GM12878 (cell line): ENCODE measurements at regions not wholly inside any gene's neighbourhood (a gene's known extent, or its start where the extent isn't known, plus 50 kb on each side); places are given as distances from the start of the nearest gene placed in this dataset.

Source experiments
- ATAC-seq: fragments of 200-7000 bp; cut with Tn5 transposase; 3 replicates; pipeline ENCODE4 v1.9.1; 2020; ENCODE audit warnings: mild to moderate bottlenecking, moderate library complexity
- BruUV-seq: library from RNA; stranded (reverse); fragments of 400-500 nt; replicated peaks from 2 replicates; lab custom pipeline; 2021; lab: Mats Ljungman, UMichigan
- CTCF ChIA-PET: fragments of 300-600 bp; sonication (Branson Sonifier 250); formaldehyde crosslinking; extraction: SDS; loops from one replicate; lab custom pipeline; 2021; ENCODE audit warnings: inconsistent platforms; lab: Yijun Ruan, JAX
- POLR2A ChIA-PET: fragments of 350-600 bp; formaldehyde crosslinking; extraction: SDS; loops from one replicate; lab custom pipeline; 2021; ENCODE audit warnings: inconsistent platforms; lab: Charles Lee
- RAD21 ChIA-PET: fragments of 300-600 bp; sonication (Branson Sonifier 250); formaldehyde crosslinking; loops from one replicate; lab custom pipeline; 2023; ENCODE audit warnings: antibody characterized with exemption; ENCODE audit not compliant: unreplicated experiment; lab: Charles Lee
- SMC1A ChIA-PET: fragments of 300-600 bp; sonication (Branson Sonifier 250); formaldehyde crosslinking; loops from one replicate; lab custom pipeline; 2023; ENCODE audit not compliant: unreplicated experiment, uncharacterized antibody; lab: Charles Lee
- DNase-seq: peaks from one replicate; pipeline ENCODE4 v3.0.0-alpha.2; 2011; ENCODE audit warnings: low read depth, low spot score
- FAIRE-seq: peaks from 3 replicates; lab custom pipeline; 2011; peaks lifted over from hg19 to GRCh38; lab: Jason Lieb, UNC
- H2AFZ ChIP-seq: 2 replicates; pipeline ENCODE4 v1.6.0; 2011; ENCODE audit warnings: low read depth, low read length, control low read depth; ENCODE audit not compliant: control insufficient read depth
- H3K27ac ChIP-seq: 2 replicates; pipeline ENCODE4 v1.5.1; 2011; ENCODE audit warnings: control low read depth; ENCODE audit not compliant: control insufficient read depth, insufficient read depth
- H3K27me3 ChIP-seq, 2 experiments: replicated peaks in 1 of 2; 2 replicates each; pipeline versions ENCODE4 v1.6.0 to v1.6.1; 2011; ENCODE audit warnings: low read length in 1 of 2; ENCODE audit not compliant: control insufficient read depth in 2 of 2, insufficient read depth in 2 of 2
- H3K36me3 ChIP-seq, 2 experiments: 2 replicates each; pipeline ENCODE4 v1.5.1; 2011; ENCODE audit warnings: low read length in 1 of 2; ENCODE audit not compliant: control insufficient read depth in 2 of 2, insufficient read depth in 2 of 2
- H3K4me1 ChIP-seq: 2 replicates; pipeline ENCODE4 v1.6.1; 2011; ENCODE audit warnings: mild to moderate bottlenecking, low read length, moderate library complexity, mixed read lengths; ENCODE audit not compliant: control insufficient read depth, insufficient read depth
- H3K4me2 ChIP-seq: 2 replicates; pipeline ENCODE4 v1.6.0; 2011; ENCODE audit warnings: control low read depth; ENCODE audit not compliant: control insufficient read depth, insufficient read depth
- H3K4me3 ChIP-seq: fragments of 200-600 bp; sonication (generic); 2 replicates; pipeline ENCODE4 v1.5.1; 2016
- H3K79me2 ChIP-seq: 2 replicates; pipeline ENCODE4 v1.6.0; 2011; ENCODE audit warnings: low read length; ENCODE audit not compliant: control insufficient read depth, insufficient read depth
- H3K9ac ChIP-seq: 2 replicates; pipeline ENCODE4 v1.8.0; 2011; ENCODE audit warnings: low read length, control low read depth, mixed read lengths; ENCODE audit not compliant: control insufficient read depth, insufficient read depth
- H3K9me3 ChIP-seq: replicated peaks from 3 replicates; pipeline ENCODE4 v1.5.1; 2011; ENCODE audit warnings: mild to moderate bottlenecking, low read length; ENCODE audit not compliant: control insufficient read depth, insufficient read depth
- H4K20me1 ChIP-seq: 2 replicates; pipeline ENCODE4 v1.6.0; 2011; ENCODE audit not compliant: control insufficient read depth, insufficient read depth
- ATF3 ChIP-seq: IDR thresholded peaks from 2 replicates; pipeline ENCODE4 v1.6.1; 2011; ENCODE audit warnings: low read depth, mild to moderate bottlenecking, low read length, moderate library complexity, borderline replicate concordance; ENCODE audit errors: extremely low read depth
- BRCA1 ChIP-seq: IDR thresholded peaks from 2 replicates; pipeline ENCODE4 v1.6.1; 2011; ENCODE audit warnings: low read depth, low read length, improper control_type of control experiment
- GABPA ChIP-seq: IDR thresholded peaks from 2 replicates; pipeline ENCODE4 v1.6.1; 2014; ENCODE audit warnings: antibody characterized with exemption, low read depth, mild to moderate bottlenecking, inconsistent platforms
- HSF1 ChIP-seq: fragments of 150-350 bp; IDR thresholded peaks from 2 replicates; pipeline ENCODE4 v1.6.1; 2014; ENCODE audit warnings: mild to moderate bottlenecking, low read depth, low read length
- JUND ChIP-seq: IDR thresholded peaks from 2 replicates; pipeline ENCODE4 v1.6.1; 2012; ENCODE audit warnings: low read depth, mild to moderate bottlenecking, low read length, improper control_type of control experiment, moderate library complexity
- NKRF ChIP-seq: fragments of 450-650 bp; conservative IDR thresholded peaks from 2 replicates; pipeline ENCODE4 v1.6.1; 2017; ENCODE audit warnings: mild to moderate bottlenecking, moderate library complexity
- NR2C1 ChIP-seq: fragments of 450-650 bp; IDR thresholded peaks from 2 replicates; pipeline ENCODE4 v1.6.1; 2017; ENCODE audit warnings: antibody characterized with exemption, mild to moderate bottlenecking, moderate library complexity
- RCOR1 ChIP-seq: conservative IDR thresholded peaks from 2 replicates; pipeline ENCODE4 v1.6.1; 2012; ENCODE audit warnings: low read depth, low read length, improper control_type of control experiment
- TBL1XR1 ChIP-seq: IDR thresholded peaks from 2 replicates; pipeline ENCODE4 v1.6.1; 2012; ENCODE audit warnings: low read depth, low read length, improper control_type of control experiment
- TCF7 ChIP-seq: IDR thresholded peaks from 2 replicates; pipeline ENCODE4 v1.6.1; 2014; ENCODE audit warnings: antibody characterized with exemption, borderline replicate concordance
- ZNF687 ChIP-seq: fragments of 450-650 bp; IDR thresholded peaks from 2 replicates; pipeline ENCODE4 v1.6.1; 2017; ENCODE audit warnings: mild to moderate bottlenecking, moderate library complexity
- WGBS: methylation state at CpG from one replicate; pipeline ENCODE4 v1.1.6; 2016; ENCODE audit warnings: low lambda C conversion rate; ENCODE audit not compliant: insufficient replicate concordance, insufficient coverage; ENCODE audit errors: missing lambda C conversion rate; 5-methylcytosine and 5-hydroxymethylcytosine counted together
- in situ Hi-C: fragments of 300-500 bp; cut with MboI; formaldehyde crosslinking; loops from 9 replicates; pipeline ENCODE4 v1.14.3; 2018; ENCODE audit warnings: mixed read lengths
- intact Hi-C: fragments of 100-400 bp; cut with micrococcal nuclease; formaldehyde crosslinking; loops from one replicate; pipeline ENCODE4 v1.14.2; 2022; ENCODE audit not compliant: unreplicated experiment

GRCh38 chr3:181561139-181562031 lies 150.3 kb upstream of the SOX2 start:
- Histone ChIP-seq H3K27me3 (no peaks in the 10 kb centered on the region), H3K9me3 (no peaks in the 10 kb centered on the region), H3K27ac (no peak overlapping the region), H3K4me1 (no peaks in the 10 kb centered on the region), H4K20me1 (no peaks in the 10 kb centered on the region), H3K36me3 (no peaks in the 10 kb centered on the region), H3K4me2 (no peak overlapping the region)
- in situ Hi-C loops (no loop called here), intact Hi-C loops (no loop called here)
- SMC1A ChIA-PET, result no interaction called here
- POLR2A ChIA-PET, result no interaction called here
- RAD21 ChIA-PET, result no interaction called here
- no peak for DNase-seq
- no peak for FAIRE-seq
- CTCF ChIA-PET, result interaction anchor here (0.6 to 0.7 kb wide), 2 partner anchors 317 to 1145 kb away, joined by 3 read pairs; no protein-coding TSS in a partner anchor
- ATAC-seq, result no peak
- TF ChIP-seq BRCA1 (no peak), GABPA (no peak), ZNF687 (no peak), NR2C1 (no peak), HSF1 (no peak), JUND (no peak), ATF3 (no peak), RCOR1 (no peak), TCF7 (no peak), NKRF (no peak), TBL1XR1 (no peak)
- TF ChIP-seq, all 136 proteins: peak for 0
- H3K9ac ChIP-seq, result no peak overlapping the region
- 36% methylated on average over 11 of the region's 12 CpGs for WGBS
- H3K4me3 ChIP-seq, result no peak overlapping the region
- BruUV-seq, result no TSS peak
- H3K79me2 ChIP-seq, result no peaks in the 10 kb centered on the region
- H2AFZ ChIP-seq, result no peak overlapping the region
